NK-92 treated with Interleukin-12 subunit alpha and Interleukin-12 subunit beta, amount 100 ng/mL, for 24 hours (cell line): ENCODE measurements at regions not wholly inside any gene's neighbourhood (a gene's known extent, or its start where the extent isn't known, plus 50 kb on each side); places are given as distances from the start of the nearest gene placed in this dataset.

Source experiments
- DNase-seq: peaks from one replicate; lab custom pipeline; 2025; lab: John Stamatoyannopoulos, UW

DNA sequence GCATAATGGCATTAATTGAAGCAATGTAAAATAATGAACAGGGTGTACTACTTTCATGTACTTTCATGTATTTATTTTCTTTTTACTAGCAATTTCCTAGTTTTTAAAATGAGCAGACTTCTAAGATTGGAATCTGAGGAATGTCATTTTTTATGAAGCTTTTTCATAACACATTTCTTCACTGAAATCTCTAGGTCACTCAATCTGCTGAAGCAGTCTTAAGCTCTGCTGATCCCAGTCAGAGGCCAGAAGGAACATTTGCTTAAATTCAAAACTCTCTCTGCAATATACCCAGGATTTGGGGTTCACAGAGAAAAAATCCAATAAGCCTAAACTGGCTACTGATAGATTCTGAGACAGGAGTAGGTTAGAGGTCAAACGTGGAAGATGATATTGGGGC lies 73.6 kb upstream of the CNTN1 start:
- no peak for DNase-seq

DNA sequence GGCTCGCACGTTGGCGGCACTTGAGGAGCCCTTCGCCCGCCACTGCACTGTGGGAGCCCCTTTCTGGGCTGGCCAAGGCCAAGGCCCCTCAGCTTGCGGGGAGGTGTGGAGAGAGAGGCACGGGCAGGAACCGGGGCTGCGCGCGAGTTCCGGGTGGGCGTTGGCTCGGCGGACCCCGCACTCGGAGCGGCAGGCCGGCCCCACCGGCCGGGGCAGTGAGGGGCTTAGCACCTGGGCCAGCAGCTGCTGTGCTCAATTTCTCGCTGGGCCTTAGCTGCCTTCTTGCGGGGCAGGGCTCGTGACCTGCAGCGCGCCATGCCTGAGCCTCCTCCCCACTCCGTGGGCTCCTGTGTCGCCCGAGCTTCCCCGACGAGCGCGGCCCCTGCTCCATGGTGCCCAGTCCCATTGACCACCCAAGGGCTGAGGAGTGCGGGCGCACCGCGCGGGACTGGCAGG lies 71.6 kb upstream of the CNTN1 start:
- DNase-seq = no peak

DNA sequence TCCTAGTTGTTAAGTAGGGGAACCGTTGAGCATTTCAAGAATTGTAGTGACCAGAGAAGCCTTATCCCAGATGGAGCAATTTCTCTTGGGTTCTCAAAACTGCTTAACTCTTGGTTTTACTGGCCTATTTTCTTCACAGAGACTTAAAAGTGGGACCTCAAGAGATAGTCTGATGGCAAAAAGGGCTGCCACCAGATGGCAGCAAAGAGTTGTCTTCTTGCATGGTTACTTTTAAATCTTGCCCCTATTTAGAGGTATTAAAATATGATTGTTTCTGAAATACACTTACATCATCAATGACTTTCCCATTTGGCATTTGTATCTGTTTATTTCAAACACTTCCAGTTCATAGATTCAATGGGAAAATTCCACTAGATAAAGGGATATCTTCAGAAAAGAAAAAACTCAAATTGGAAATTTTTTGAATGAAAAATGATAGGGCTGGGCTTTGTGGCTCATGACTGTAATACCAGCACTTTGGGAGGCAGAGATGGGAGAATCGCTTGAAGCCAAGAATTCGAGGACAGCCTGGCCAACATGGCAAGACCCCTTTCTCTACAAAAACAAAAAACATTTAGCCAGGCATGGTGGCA lies 69.9 kb upstream of the CNTN1 start:
- DNase-seq = peak; percentile 0

DNA sequence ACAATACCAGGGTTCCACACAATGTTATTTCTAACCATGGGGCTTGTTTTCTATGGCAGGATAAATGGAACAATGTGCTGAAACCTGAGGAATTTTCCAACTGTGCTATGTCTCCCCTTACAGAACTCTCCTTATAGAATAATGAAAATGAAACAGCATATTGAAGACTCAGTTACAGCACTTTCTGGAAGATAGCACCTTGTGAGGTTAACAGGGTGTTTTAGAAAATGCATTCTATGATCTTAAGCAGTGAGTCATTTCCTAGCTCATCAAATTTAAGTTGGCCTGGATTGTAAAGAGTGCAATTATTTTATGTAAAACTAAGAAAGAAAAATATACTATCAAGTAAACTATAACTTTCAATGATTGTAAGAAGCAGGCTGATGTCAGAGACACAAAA lies 60.1 kb upstream of the CNTN1 start:
- no peak for DNase-seq

DNA sequence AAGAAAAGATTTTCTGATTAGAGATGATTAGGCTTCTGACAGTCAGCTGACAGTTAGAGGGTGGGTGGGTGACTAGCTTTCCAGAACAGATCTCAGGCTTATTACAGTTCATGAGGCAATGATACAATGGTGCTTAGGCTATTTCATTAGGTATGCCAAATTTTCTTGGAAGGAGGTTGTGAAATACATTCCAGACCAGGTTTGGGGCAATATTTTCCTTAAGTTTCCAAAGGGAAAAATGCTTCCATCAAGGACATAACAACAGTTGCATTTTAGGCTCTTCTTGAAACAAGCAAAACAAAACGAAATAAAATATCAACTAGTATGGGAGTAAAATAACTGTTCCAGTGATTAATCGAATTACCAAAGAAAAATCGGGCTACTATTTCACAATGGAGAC lies 59.3 kb upstream of the CNTN1 start:
- no peak for DNase-seq

DNA sequence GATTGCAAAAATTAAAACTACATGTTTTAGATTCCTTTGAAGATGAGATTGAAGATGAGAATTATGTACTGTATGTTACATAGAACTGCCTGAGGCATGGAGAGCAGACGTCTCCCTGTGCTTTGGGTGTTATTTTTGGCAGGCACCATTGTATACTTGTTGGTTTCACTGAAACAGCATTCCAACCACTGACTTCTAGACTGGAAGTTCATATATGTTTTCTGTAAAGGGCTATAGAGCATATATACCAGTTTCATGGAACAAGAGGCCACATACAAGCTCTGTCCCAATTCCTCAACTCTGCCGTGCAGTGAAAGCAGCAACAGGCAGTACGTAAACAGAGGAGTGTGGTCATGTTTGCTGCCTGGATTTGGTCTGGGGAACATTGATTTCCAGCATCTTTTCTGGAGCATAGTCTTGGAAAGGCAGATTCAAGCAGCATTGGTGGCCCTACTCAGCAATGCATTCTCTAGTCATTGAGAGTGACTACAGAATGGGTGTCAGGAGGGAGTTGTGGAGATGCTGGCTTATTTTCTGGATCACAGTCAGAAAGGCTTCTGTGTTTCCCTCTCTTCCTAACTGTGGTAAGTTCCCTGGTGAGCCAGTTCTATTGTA lies 57.6 kb upstream of the CNTN1 start:
- no peak for DNase-seq

DNA sequence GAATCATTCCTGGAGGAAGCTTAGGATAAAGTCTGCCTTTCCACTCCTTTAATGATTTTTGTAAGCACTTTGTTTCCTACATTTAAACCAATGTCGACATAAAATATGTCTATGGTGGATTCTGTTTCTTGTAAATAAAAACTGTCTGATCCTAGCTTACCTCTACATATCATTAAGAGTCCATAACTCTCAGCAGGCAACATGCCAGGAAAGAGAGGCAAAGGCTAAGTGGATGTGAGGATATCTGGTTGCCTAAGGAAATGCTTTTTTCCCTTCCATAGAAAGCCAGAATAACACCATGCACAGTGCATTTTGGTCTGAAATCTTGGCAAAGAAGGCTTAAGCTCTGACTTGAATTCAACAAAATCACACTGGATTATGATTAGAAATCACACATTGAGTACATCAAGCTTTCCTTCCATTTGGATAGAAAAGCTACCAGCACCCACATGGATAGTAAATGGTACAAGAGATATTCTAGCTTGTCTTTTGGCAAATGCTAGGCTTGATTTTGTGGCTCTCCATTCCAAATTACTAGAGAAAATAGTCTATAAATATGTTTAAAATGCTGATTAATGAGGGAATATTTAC lies 57.0 kb upstream of the CNTN1 start:
- DNase-seq = no peak
